MM.1S (cell line): ENCODE measurements at regions not wholly inside any gene's neighbourhood (a gene's known extent, or its start where the extent isn't known, plus 50 kb on each side); places are given as distances from the start of the nearest gene placed in this dataset.

ENCODE experiments used
- EZH2 ChIP-seq: fragments of 300-600 bp; sonication (generic); optimal IDR thresholded peaks from 2 replicates; pipeline ENCODE3; 2017; ENCODE audit warnings: low read depth, mild to moderate bottlenecking, antibody characterized with exemption, low read length, mixed read lengths
- TF ChIP-seq, protein P1 (sequence below): fragments of 300-600 bp; sonication (generic); IDR thresholded peaks from 2 replicates; pipeline ENCODE4 v1.5.1; 2016; ENCODE audit warnings: antibody characterized with exemption, low read length, mixed read lengths

DNA sequence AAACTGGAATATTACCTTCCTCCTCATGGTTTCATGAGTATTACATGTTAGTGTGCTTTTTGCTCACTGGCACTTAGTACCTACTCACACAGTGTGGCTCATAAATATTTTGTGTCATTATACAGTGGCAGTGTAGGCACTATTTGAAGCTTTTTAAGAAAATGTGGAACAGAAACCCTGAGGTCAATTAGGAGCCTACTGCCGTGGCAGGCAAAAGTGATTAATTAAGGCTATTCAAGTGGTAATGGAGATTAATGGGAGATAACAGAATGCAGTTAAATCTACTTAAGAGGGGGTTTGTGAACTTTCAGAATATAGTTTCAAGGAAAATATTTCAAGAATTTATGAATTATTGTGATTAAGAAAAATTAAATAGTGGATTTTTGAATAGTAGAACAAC is 277.6 kb downstream of the HGF start:
- TF ChIP-seq, protein P1, sequence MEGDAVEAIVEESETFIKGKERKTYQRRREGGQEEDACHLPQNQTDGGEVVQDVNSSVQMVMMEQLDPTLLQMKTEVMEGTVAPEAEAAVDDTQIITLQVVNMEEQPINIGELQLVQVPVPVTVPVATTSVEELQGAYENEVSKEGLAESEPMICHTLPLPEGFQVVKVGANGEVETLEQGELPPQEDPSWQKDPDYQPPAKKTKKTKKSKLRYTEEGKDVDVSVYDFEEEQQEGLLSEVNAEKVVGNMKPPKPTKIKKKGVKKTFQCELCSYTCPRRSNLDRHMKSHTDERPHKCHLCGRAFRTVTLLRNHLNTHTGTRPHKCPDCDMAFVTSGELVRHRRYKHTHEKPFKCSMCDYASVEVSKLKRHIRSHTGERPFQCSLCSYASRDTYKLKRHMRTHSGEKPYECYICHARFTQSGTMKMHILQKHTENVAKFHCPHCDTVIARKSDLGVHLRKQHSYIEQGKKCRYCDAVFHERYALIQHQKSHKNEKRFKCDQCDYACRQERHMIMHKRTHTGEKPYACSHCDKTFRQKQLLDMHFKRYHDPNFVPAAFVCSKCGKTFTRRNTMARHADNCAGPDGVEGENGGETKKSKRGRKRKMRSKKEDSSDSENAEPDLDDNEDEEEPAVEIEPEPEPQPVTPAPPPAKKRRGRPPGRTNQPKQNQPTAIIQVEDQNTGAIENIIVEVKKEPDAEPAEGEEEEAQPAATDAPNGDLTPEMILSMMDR = no peak
- TF ChIP-seq EZH2 = no peak
